ENCODE measurements at regions not wholly inside any gene's neighbourhood (a gene's known extent, or its start where the extent isn't known, plus 50 kb on each side); places are given as distances from the start of the nearest gene placed in this dataset.
"Not testable (repeated sequence)": the region's sequence is repeated elsewhere in the genome, so short reads cannot be mapped to it uniquely, and the experiment has no call there.

DNA sequence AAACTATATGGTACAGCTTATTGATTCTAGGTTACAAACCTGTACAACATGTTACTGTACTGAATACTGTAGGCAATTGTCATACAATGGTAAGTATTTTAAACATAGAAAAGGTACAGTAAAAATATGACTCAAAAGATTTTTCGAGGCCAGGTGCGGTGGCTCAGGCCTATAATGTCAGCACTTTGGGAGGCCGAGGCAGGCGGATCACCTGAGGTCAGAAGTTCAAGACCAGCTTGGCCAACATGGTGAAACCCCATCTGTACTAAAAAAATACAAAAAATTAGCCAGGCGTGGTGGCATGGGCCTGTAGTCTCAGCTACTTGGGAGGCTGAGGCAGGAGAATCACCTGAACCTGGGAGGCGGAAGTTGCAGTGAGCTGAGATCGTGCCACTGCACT is 646.6 kb downstream of the ISL1 start:
- TF ChIP-seq, protein P1, sequence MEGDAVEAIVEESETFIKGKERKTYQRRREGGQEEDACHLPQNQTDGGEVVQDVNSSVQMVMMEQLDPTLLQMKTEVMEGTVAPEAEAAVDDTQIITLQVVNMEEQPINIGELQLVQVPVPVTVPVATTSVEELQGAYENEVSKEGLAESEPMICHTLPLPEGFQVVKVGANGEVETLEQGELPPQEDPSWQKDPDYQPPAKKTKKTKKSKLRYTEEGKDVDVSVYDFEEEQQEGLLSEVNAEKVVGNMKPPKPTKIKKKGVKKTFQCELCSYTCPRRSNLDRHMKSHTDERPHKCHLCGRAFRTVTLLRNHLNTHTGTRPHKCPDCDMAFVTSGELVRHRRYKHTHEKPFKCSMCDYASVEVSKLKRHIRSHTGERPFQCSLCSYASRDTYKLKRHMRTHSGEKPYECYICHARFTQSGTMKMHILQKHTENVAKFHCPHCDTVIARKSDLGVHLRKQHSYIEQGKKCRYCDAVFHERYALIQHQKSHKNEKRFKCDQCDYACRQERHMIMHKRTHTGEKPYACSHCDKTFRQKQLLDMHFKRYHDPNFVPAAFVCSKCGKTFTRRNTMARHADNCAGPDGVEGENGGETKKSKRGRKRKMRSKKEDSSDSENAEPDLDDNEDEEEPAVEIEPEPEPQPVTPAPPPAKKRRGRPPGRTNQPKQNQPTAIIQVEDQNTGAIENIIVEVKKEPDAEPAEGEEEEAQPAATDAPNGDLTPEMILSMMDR (IDR thresholded peaks at IDR 0.05): not testable (repeated sequence)
- not testable (repeated sequence) for TF ChIP-seq POLR2A (IDR thresholded peaks at IDR 0.05)
